Activated T-helper 2 cell treated with anti-CD3 and anti-CD28 coated beads, Interferon-gamma antibody, Interleukin-2, Interleukin-4, amounts not matched to agents 10 μg/mL and 5 μg/mL and 100 μg/mL, durations not matched to agents 14 hours and 24 hours and 36 hours (primary cell): ENCODE measurements at regions not wholly inside any gene's neighbourhood (a gene's known extent, or its start where the extent isn't known, plus 50 kb on each side); places are given as distances from the start of the nearest gene placed in this dataset.

Experiments used
- DNase-seq: peaks from one replicate; pipeline ENCODE4 v3.0.0; 2021; ENCODE audit warnings: low spot score
- H3K27ac Mint-ChIP-seq: one replicate; pipeline ENCODE4 v1.8.0; 2021; ENCODE audit warnings: mixed read lengths
- H3K27me3 Mint-ChIP-seq: one replicate; pipeline ENCODE4 v1.8.0; 2021; ENCODE audit warnings: low read depth, mixed read lengths
- H3K36me3 Mint-ChIP-seq: one replicate; pipeline ENCODE4 v1.8.0; 2021; ENCODE audit warnings: low read depth, mixed read lengths
- H3K4me1 Mint-ChIP-seq: one replicate; pipeline ENCODE4 v1.8.0; 2021; ENCODE audit warnings: low read depth, mixed read lengths
- H3K4me3 Mint-ChIP-seq: one replicate; pipeline ENCODE4 v1.8.0; 2021; ENCODE audit warnings: low read depth, mild to moderate bottlenecking, moderate library complexity, mixed read lengths
- H3K9me3 Mint-ChIP-seq: one replicate; pipeline ENCODE4 v1.8.0; 2021; ENCODE audit warnings: mixed read lengths
- intact Hi-C: fragments of 100-400 bp; cut with micrococcal nuclease; formaldehyde crosslinking; loops from one replicate; pipeline ENCODE4 v1.15.1; 2023

DNA sequence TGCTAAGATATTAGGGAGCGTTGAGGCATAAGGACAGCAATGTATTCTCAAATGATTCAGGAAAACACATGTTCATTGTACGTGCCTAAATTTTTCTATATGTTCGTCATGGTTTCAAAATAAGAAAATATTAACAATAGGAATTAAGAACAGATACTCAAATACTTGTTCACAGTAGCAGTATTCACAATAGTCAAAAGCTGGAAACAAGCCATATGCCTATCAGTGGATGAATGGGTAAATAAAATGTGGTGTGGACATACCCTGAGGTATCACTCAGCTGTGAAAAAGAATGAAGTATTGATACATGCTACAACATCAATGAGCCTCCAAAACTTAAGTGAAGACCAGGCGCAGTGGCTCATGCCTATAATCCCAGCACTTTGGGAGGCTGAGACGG is 84.7 kb upstream of the PTER start:
- H3K27me3 Mint-ChIP-seq = no peaks in the 10 kb centered on the region
- no peaks in the 10 kb centered on the region for H3K36me3 Mint-ChIP-seq
- H3K4me3 Mint-ChIP-seq = no peak overlapping the region
- intact Hi-C loops = no loop called here
- DNase-seq = no peak
- H3K9me3 Mint-ChIP-seq = no peaks in the 10 kb centered on the region
- no peak overlapping the region for H3K27ac Mint-ChIP-seq
- no peaks in the 10 kb centered on the region for H3K4me1 Mint-ChIP-seq

DNA sequence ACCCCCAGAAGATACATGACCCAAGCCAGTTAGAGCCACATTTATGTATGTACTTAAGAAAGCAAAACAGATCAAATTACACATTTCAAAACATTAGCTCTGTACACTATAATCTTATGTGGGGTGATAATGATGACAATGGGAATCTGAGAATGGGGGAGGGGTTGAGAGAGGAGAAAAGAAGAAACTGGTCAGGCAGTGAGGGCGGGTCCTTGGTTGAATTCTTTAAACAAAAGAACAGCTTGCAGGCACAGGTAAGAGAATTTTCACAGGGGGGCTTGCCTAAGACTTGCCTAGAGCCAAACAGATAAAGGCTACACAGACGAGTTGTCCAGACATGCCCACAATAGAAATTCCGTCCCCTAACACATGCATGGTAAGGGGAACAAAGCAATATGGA is 76.8 kb upstream of the PTER start:
- H3K27ac Mint-ChIP-seq = no peak overlapping the region
- H3K27me3 Mint-ChIP-seq = no peaks in the 10 kb centered on the region
- DNase-seq = no peak

GRCh38 chr10:16360425-16360824 is 76.4 kb upstream of the PTER start:
- Mint-ChIP-seq H3K27ac (no peak overlapping the region), H3K9me3 (no peaks in the 10 kb centered on the region), H3K4me3 (no peak overlapping the region), H3K27me3 (no peaks in the 10 kb centered on the region), H3K4me1 (no peaks in the 10 kb centered on the region), H3K36me3 (no peaks in the 10 kb centered on the region)
- DNase-seq = no peak
- intact Hi-C loops = no loop called here

More for the DNA sequence above, 76.8 kb upstream of the PTER start:
- Mint-ChIP-seq H3K4me3 (no peak overlapping the region), H3K36me3 (no peaks in the 10 kb centered on the region), H3K9me3 (no peaks in the 10 kb centered on the region), H3K4me1 (no peaks in the 10 kb centered on the region)
- intact Hi-C loops = no loop called here

DNA sequence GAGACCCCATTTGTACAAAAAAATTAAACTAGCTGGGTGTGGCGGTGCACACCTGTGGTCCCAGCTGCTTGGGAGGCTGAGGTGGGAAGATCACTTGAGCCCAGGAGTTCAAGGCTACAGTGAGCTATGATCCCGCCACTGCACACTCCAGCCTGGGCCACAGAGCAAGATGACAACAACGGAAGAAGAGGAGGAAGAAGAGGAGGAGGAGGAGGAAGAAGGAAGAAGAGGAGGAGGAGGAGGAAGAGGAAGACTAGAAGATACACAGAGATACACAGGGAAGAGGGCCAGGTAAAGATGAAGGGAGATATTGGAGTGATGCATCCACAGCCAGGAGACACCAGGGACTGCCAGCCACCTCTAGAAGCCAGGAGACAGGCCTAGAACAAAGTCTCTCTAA is 75.7 kb upstream of the PTER start:
- no peak for DNase-seq
- Mint-ChIP-seq H3K36me3 (no peaks in the 10 kb centered on the region), H3K4me3 (no peak overlapping the region), H3K27me3 (no peaks in the 10 kb centered on the region), H3K4me1 (no peaks in the 10 kb centered on the region), H3K27ac (no peak overlapping the region), H3K9me3 (no peaks in the 10 kb centered on the region)
- intact Hi-C loops = no loop called here

- H3K36me3 Mint-ChIP-seq = no peaks in the 10 kb centered on the region
- no peak for DNase-seq
- H3K4me3 Mint-ChIP-seq = no peak overlapping the region
- intact Hi-C loops = no loop called here
- H3K4me1 Mint-ChIP-seq = no peaks in the 10 kb centered on the region
- H3K9me3 Mint-ChIP-seq = no peaks in the 10 kb centered on the region
- no peak overlapping the region for H3K27ac Mint-ChIP-seq
- H3K27me3 Mint-ChIP-seq = no peaks in the 10 kb centered on the region
Observed at GRCh38 chr10:16363741-16364140, 73.1 kb upstream of the PTER start.

GRCh38 chr10:16367621-16368292 is 69.1 kb upstream of the PTER start:
- intact Hi-C loops = no loop called here
- no peak overlapping the region for H3K4me3 Mint-ChIP-seq
- no peaks in the 10 kb centered on the region for H3K4me1 Mint-ChIP-seq
- no peaks in the 10 kb centered on the region for H3K36me3 Mint-ChIP-seq
- H3K27ac Mint-ChIP-seq = no peak overlapping the region
- no peaks in the 10 kb centered on the region for H3K27me3 Mint-ChIP-seq
- no peaks in the 10 kb centered on the region for H3K9me3 Mint-ChIP-seq
- DNase-seq = no peak

DNA sequence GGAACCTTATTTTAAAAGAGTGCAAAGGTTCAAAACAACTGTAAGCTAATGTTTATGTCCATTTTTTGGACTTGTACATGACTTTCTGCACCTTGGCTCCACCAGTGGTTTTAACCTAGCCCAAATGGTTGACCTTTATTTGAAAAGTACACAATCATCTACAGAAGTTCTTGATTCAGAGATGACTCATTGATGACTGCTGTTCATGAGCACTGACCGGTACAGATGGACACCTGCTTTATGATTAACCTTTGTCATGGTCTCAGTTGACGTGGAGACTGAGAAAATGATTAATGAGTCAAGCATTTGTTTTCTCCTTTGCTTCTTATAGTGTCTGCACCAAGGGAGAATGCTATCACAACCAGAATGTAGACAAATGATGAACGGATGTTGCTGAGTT is 55.7 kb upstream of the PTER start:
- Mint-ChIP-seq H3K27ac (no peak overlapping the region), H3K36me3 (no peaks in the 10 kb centered on the region), H3K4me3 (no peak overlapping the region), H3K4me1 (no peaks in the 10 kb centered on the region), H3K9me3 (no peaks in the 10 kb centered on the region), H3K27me3 (no peaks in the 10 kb centered on the region)
- intact Hi-C loops = no loop called here
- no peak for DNase-seq

GRCh38 chr10:16384021-16384420 is 52.8 kb upstream of the PTER start:
- Mint-ChIP-seq H3K36me3 (no peaks in the 10 kb centered on the region), H3K4me3 (no peak overlapping the region), H3K27ac (no peak overlapping the region), H3K27me3 (no peaks in the 10 kb centered on the region), H3K4me1 (no peaks in the 10 kb centered on the region), H3K9me3 (no peaks in the 10 kb centered on the region)
- intact Hi-C loops = no loop called here
- no peak for DNase-seq

- Mint-ChIP-seq H3K9me3 (no peaks in the 10 kb centered on the region), H3K27ac (no peak overlapping the region)
Observed at GRCh38 chr10:16386855-16387254, 50.0 kb upstream of the PTER start.

More at GRCh38 chr10:16386855-16387254, 50.0 kb upstream of the PTER start:
- no peak overlapping the region for H3K4me3 Mint-ChIP-seq
- no peak for DNase-seq
- no peaks in the 10 kb centered on the region for H3K36me3 Mint-ChIP-seq
- intact Hi-C loops = no loop called here
- no peaks in the 10 kb centered on the region for H3K27me3 Mint-ChIP-seq
- H3K4me1 Mint-ChIP-seq = no peaks in the 10 kb centered on the region
